ENCODE measurements at regions not wholly inside any gene's neighbourhood (a gene's known extent, or its start where the extent isn't known, plus 50 kb on each side); places are given as distances from the start of the nearest gene placed in this dataset.

DNA sequence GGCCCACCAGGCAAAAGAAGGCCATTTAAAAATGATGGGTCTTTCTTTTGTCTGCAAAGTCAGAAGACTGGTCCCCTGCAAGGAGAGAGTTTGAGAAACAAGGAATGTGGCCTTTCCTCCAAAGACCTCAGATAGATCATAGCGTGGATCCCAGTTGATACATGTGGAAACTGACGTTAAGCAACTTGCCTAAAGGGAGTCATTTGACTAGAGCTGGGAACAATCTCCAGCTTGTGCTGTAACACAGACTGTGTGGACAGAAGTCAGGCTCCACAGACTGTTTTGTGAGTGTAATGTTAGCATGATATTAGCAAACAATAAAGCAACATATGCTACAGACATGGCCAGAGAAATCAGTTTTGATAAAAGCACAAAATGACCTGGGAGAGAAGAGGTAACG lies 140.4 kb upstream of the CITED2 start:
- Mint-ChIP-seq H3K9me3 (ENCODE audit: unreplicated experiment) (no peaks in the 10 kb centered on the region), H3K4me3 (ENCODE audit: unreplicated experiment) (no peak overlapping the region), H3K4me1 (ENCODE audit: low read depth, unreplicated experiment) (no peaks in the 10 kb centered on the region), H3K27me3 (ENCODE audit: unreplicated experiment) (no peaks in the 10 kb centered on the region), H3K36me3 (ENCODE audit: unreplicated experiment) (no peaks in the 10 kb centered on the region), H3K27ac (ENCODE audit: unreplicated experiment) (no peak overlapping the region)
- no peak for DNase-seq
- TF ChIP-seq CTCF (IDR thresholded peaks at IDR 0.05; ENCODE audit: partially characterized antibody, unreplicated experiment), result no peak

- no peak overlapping the region for H3K4me3 Mint-ChIP-seq (ENCODE audit: unreplicated experiment)
- no peak for TF ChIP-seq CTCF (IDR thresholded peaks at IDR 0.05; ENCODE audit: partially characterized antibody, unreplicated experiment)
- H3K36me3 Mint-ChIP-seq (ENCODE audit: unreplicated experiment), result no peaks in the 10 kb centered on the region
- no peak overlapping the region for H3K27ac Mint-ChIP-seq (ENCODE audit: unreplicated experiment)
- no peaks in the 10 kb centered on the region for H3K9me3 Mint-ChIP-seq (ENCODE audit: unreplicated experiment)
- peaks cover 3% of the 10 kb centered on the region for H3K4me1 Mint-ChIP-seq (ENCODE audit: low read depth, unreplicated experiment)
- no peaks in the 10 kb centered on the region for H3K27me3 Mint-ChIP-seq (ENCODE audit: unreplicated experiment)
- no peak for DNase-seq
These were observed 135.8 kb upstream of the CITED2 start for GRCh38 chr6:139510040-139510790.

GRCh38 chr6:139509167-139509566 lies 134.7 kb upstream of the CITED2 start:
- Mint-ChIP-seq H3K9me3 (ENCODE audit: unreplicated experiment) (no peaks in the 10 kb centered on the region), H3K27ac (ENCODE audit: unreplicated experiment) (no peak overlapping the region), H3K27me3 (ENCODE audit: unreplicated experiment) (no peaks in the 10 kb centered on the region), H3K36me3 (ENCODE audit: unreplicated experiment) (no peaks in the 10 kb centered on the region), H3K4me3 (ENCODE audit: unreplicated experiment) (no peak overlapping the region), H3K4me1 (ENCODE audit: low read depth, unreplicated experiment) (peaks cover 3% of the 10 kb centered on the region)
- no peak for DNase-seq
- no peak for TF ChIP-seq CTCF (IDR thresholded peaks at IDR 0.05; ENCODE audit: partially characterized antibody, unreplicated experiment)

DNA sequence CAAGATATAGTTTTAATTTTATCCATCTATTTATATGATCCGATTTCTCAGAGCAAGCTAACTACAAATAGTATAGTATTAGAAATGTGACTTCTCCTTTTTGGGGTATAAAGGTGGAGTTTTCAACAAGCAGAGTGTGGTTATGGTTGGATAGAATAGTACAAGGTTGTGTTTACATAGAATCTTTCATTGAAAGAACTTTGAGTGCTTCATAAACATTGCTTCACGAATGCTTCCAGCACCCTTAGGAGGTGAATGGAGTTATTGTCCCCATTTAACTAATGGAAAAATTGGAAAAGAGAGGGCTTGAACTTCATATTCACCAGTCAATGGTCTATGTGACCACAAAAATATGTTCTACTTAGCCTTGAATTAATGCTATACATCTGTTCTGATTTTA lies 134.1 kb upstream of the CITED2 start:
- Mint-ChIP-seq H3K27ac (ENCODE audit: unreplicated experiment) (no peak overlapping the region), H3K4me3 (ENCODE audit: unreplicated experiment) (no peak overlapping the region), H3K27me3 (ENCODE audit: unreplicated experiment) (no peaks in the 10 kb centered on the region), H3K36me3 (ENCODE audit: unreplicated experiment) (no peaks in the 10 kb centered on the region), H3K9me3 (ENCODE audit: unreplicated experiment) (no peaks in the 10 kb centered on the region), H3K4me1 (ENCODE audit: low read depth, unreplicated experiment) (peaks cover 3% of the 10 kb centered on the region)
- TF ChIP-seq CTCF (IDR thresholded peaks at IDR 0.05; ENCODE audit: partially characterized antibody, unreplicated experiment), result no peak
- no peak for DNase-seq

- no peak for TF ChIP-seq CTCF (IDR thresholded peaks at IDR 0.05; ENCODE audit: partially characterized antibody, unreplicated experiment)
- Mint-ChIP-seq H3K27ac (ENCODE audit: unreplicated experiment) (no peak overlapping the region), H3K4me3 (ENCODE audit: unreplicated experiment) (no peak overlapping the region)
These were observed 133.6 kb upstream of the CITED2 start for GRCh38 chr6:139508023-139508422.

More at GRCh38 chr6:139508023-139508422, 133.6 kb upstream of the CITED2 start:
- Mint-ChIP-seq H3K27me3 (ENCODE audit: unreplicated experiment) (no peaks in the 10 kb centered on the region), H3K9me3 (ENCODE audit: unreplicated experiment) (no peaks in the 10 kb centered on the region), H3K4me1 (ENCODE audit: low read depth, unreplicated experiment) (peaks cover 3% of the 10 kb centered on the region), H3K36me3 (ENCODE audit: unreplicated experiment) (no peaks in the 10 kb centered on the region)
- DNase-seq, result no peak

All from glutamatergic neuron (in vitro differentiated cells).